Suppressor macrophage treated with lipopolysaccharide for 1 hour (primary cell): ENCODE measurements at regions not wholly inside any gene's neighbourhood (a gene's known extent, or its start where the extent isn't known, plus 50 kb on each side); places are given as distances from the start of the nearest gene placed in this dataset.

Source experiments
- DNase-seq, 3 donors: peaks; one replicate each; pipeline ENCODE4 v3.0.0-alpha.2; 2020 to 2022

GRCh38 chr5:5826911-5827310, 404.4 kb downstream of the ICE1 start:
- DNase-seq: no peak

- DNase-seq: no peak
Observed at GRCh38 chr5:5822729-5823257, 400.3 kb downstream of the ICE1 start.

GRCh38 chr5:5816960-5817359, 394.5 kb downstream of the ICE1 start:
- DNase-seq: no peak

- DNase-seq: no peak
Observed at GRCh38 chr5:5813441-5813840, 391.0 kb downstream of the ICE1 start.

GRCh38 chr5:5810461-5810860, 388.0 kb downstream of the ICE1 start:
- no peak for DNase-seq

GRCh38 chr5:5805916-5806315, 383.4 kb downstream of the ICE1 start:
- DNase-seq: no peak

GRCh38 chr5:5804478-5805233, 382.2 kb downstream of the ICE1 start:
- DNase-seq: no peak

- no peak for DNase-seq
Observed at GRCh38 chr5:5800801-5801761, 378.6 kb downstream of the ICE1 start.

GRCh38 chr5:5799826-5800225, 377.3 kb downstream of the ICE1 start:
- DNase-seq: no peak

- no peak for DNase-seq
Observed at GRCh38 chr5:5799229-5799628, 376.8 kb downstream of the ICE1 start.

- DNase-seq: no peak
Observed at GRCh38 chr5:5798462-5798861, 376.0 kb downstream of the ICE1 start.

GRCh38 chr5:5798041-5798440, 375.6 kb downstream of the ICE1 start:
- DNase-seq: no peak

- no peak for DNase-seq
Observed at GRCh38 chr5:5795074-5795771, 372.7 kb downstream of the ICE1 start.

GRCh38 chr5:5794118-5794560, 371.7 kb downstream of the ICE1 start:
- DNase-seq: no peak

- no peak for DNase-seq
Observed at GRCh38 chr5:5793242-5794117, 371.0 kb downstream of the ICE1 start.

- no peak for DNase-seq
Observed at GRCh38 chr5:5792106-5792505, 369.6 kb downstream of the ICE1 start.

GRCh38 chr5:5788793-5789192, 366.3 kb downstream of the ICE1 start:
- no peak for DNase-seq

- no peak for DNase-seq
Observed at GRCh38 chr5:5787373-5787772, 364.9 kb downstream of the ICE1 start.

- no peak for DNase-seq
Observed at GRCh38 chr5:5784101-5784500, 361.6 kb downstream of the ICE1 start.

GRCh38 chr5:5783021-5783420, 360.5 kb downstream of the ICE1 start:
- no peak for DNase-seq

GRCh38 chr5:5782402-5782801, 359.9 kb downstream of the ICE1 start:
- no peak for DNase-seq

GRCh38 chr5:5781335-5781734, 358.9 kb downstream of the ICE1 start:
- DNase-seq: no peak
